Adrenal gland (tissue), 5 donors: ENCODE measurements at regions not wholly inside any gene's neighbourhood (a gene's known extent, or its start where the extent isn't known, plus 50 kb on each side); places are given as distances from the start of the nearest gene placed in this dataset.

Experiments
- POLR2A ChIP-seq, 2 donors: fragments of 450-650 bp; IDR thresholded peaks; one replicate each; pipeline ENCODE4 v1.6.1; 2017; ENCODE audit warnings: antibody characterized with exemption in 2 of 2, mild to moderate bottlenecking in 2 of 2, moderate library complexity in 1 of 2
- TF ChIP-seq, protein P1 (sequence below), 6 experiments: fragments of 450-650 bp in 4 of 6; fragments of 200-600 bp in 2 of 6; sonication (generic) in 1 of 6; IDR thresholded peaks; 1 replicate in 5 of 6; 2 replicates in 1 of 6; pipeline versions ENCODE4 v1.5.1 to v1.8.0; 2016 to 2021; ENCODE audit warnings: antibody characterized with exemption in 6 of 6, mild to moderate bottlenecking in 2 of 6, moderate library complexity in 1 of 6
- donor health status: DM: no; HTN: no; CAD: no.

DNA sequence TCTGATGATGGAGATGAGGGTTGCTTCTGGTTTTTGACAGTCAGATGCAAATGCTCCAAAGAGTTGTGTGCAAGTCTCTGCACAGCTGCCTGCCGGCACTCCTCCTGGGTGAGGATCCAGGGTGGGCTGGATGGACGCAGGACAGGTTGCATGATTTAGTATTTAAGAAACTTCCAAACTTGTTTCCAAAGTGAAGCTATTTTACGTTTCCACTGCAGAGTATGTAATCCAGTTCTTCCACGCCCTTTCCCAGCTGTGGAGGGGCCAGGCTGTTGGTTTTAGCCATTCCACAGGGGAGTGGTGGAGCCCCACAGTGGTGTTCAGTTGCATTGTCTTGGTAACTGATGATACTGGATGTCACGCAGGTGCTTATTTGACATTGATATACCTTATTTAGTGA, 157.3 kb downstream of the THBS2 start:
- TF ChIP-seq POLR2A (IDR thresholded peaks at IDR 0.05): no peak
- TF ChIP-seq, protein P1, sequence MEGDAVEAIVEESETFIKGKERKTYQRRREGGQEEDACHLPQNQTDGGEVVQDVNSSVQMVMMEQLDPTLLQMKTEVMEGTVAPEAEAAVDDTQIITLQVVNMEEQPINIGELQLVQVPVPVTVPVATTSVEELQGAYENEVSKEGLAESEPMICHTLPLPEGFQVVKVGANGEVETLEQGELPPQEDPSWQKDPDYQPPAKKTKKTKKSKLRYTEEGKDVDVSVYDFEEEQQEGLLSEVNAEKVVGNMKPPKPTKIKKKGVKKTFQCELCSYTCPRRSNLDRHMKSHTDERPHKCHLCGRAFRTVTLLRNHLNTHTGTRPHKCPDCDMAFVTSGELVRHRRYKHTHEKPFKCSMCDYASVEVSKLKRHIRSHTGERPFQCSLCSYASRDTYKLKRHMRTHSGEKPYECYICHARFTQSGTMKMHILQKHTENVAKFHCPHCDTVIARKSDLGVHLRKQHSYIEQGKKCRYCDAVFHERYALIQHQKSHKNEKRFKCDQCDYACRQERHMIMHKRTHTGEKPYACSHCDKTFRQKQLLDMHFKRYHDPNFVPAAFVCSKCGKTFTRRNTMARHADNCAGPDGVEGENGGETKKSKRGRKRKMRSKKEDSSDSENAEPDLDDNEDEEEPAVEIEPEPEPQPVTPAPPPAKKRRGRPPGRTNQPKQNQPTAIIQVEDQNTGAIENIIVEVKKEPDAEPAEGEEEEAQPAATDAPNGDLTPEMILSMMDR (IDR thresholded peaks at IDR 0.05): no peak
